ENCODE measurements at regions not wholly inside any gene's neighbourhood (a gene's known extent, or its start where the extent isn't known, plus 50 kb on each side); places are given as distances from the start of the nearest gene placed in this dataset.
"Not testable (repeated sequence)": the region's sequence is repeated elsewhere in the genome, so short reads cannot be mapped to it uniquely, and the experiment has no call there.

DNA sequence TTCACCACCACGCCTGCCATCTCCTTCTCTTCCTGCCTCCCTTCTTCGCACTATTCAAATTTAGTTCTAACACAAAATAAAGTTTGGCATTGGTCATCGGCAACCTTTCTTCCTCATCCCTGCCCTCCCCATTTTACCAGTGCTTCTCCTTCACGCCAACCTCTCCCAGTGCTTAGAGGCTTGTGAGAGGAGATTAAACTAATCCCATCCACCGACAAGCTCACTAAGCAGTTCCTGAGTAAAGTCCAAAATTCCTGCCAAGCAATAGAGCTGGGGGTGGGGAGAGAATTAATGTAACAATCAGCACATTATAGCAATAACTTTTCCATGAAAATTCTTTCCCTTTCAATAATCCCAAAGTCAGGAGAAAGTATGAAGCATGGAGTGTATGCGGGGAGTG, 157.4 kb upstream of the GMNC start:
- Histone ChIP-seq H3K36me3 (replicated peaks in 1 of 2; ENCODE audit: insufficient read depth in 1 of 2, low read depth in 2 of 2) (no peaks in the 10 kb centered on the region), H3K9me3 (no peaks in the 10 kb centered on the region), H3K4me3 (no peak overlapping the region), H3K27me3 (no peaks in the 10 kb centered on the region), H3K4me1 (no peaks in the 10 kb centered on the region), H3K27ac (no peak overlapping the region)
- DNase-seq, result no peak
- no peak for ATAC-seq
- no peak for TF ChIP-seq POLR2A (IDR thresholded peaks at IDR 0.05)
- TF ChIP-seq, protein P1, sequence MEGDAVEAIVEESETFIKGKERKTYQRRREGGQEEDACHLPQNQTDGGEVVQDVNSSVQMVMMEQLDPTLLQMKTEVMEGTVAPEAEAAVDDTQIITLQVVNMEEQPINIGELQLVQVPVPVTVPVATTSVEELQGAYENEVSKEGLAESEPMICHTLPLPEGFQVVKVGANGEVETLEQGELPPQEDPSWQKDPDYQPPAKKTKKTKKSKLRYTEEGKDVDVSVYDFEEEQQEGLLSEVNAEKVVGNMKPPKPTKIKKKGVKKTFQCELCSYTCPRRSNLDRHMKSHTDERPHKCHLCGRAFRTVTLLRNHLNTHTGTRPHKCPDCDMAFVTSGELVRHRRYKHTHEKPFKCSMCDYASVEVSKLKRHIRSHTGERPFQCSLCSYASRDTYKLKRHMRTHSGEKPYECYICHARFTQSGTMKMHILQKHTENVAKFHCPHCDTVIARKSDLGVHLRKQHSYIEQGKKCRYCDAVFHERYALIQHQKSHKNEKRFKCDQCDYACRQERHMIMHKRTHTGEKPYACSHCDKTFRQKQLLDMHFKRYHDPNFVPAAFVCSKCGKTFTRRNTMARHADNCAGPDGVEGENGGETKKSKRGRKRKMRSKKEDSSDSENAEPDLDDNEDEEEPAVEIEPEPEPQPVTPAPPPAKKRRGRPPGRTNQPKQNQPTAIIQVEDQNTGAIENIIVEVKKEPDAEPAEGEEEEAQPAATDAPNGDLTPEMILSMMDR (IDR thresholded peaks at IDR 0.05), result no peak
- intact Hi-C loops (cut with DNase I), result no loop called here
- 75 to 77% methylated on average over 6 of the region's 6 CpGs for WGBS, 2 donors

GRCh38 chr3:191015960-191016359, 153.5 kb upstream of the GMNC start:
- ATAC-seq; intact Hi-C loops (cut with DNase I); H3K4me3 ChIP-seq; H3K27me3 ChIP-seq; H3K4me1 ChIP-seq; H3K27ac ChIP-seq; DNase-seq; H3K9me3 ChIP-seq; H3K36me3 ChIP-seq (replicated peaks in 1 of 2; ENCODE audit: insufficient read depth in 1 of 2, low read depth in 2 of 2): not testable (repeated sequence)
- WGBS, 2 donors, result 60 to 66% methylated on average over 5 to 6 of the region's 6 CpGs

- TF ChIP-seq, protein P1 (IDR thresholded peaks at IDR 0.05), result no peak
- no peak for TF ChIP-seq POLR2A (IDR thresholded peaks at IDR 0.05)
- no peak overlapping the region for H3K4me3 ChIP-seq
- no peaks in the 10 kb centered on the region for H3K36me3 ChIP-seq (replicated peaks in 1 of 2; ENCODE audit: insufficient read depth in 1 of 2, low read depth in 2 of 2)
- H3K27ac ChIP-seq, result no peak overlapping the region
- no peaks in the 10 kb centered on the region for H3K9me3 ChIP-seq
- no peak for DNase-seq
- H3K27me3 ChIP-seq, result no peaks in the 10 kb centered on the region
- 50 to 69% methylated on average over 1 of the region's 1 CpG for WGBS, 2 donors
- no peaks in the 10 kb centered on the region for H3K4me1 ChIP-seq
- intact Hi-C loops (cut with DNase I), result no loop called here
- no peak for ATAC-seq
Observed at GRCh38 chr3:191008074-191008473, 145.6 kb upstream of the GMNC start.

DNA sequence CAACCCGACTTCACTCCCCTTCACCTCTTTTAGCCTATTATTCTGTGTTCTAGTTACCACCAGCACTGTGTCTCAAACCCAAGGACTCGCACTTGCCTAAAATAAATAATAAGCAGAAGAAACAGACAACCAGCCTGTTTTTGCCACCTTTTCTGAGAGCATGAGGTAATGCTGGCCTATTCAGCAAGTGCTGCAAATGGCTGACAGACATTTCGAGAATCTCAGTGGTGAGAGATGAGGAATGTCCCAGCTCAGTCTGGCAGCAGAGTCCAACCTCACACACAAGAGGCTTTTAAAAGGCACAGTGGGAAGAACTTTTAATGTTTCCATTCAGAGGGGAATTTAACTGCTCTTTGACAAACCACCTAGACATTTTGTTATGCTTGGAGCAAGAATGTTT, 143.3 kb upstream of the GMNC start:
- Histone ChIP-seq H3K4me3 (no peak overlapping the region), H3K4me1 (no peaks in the 10 kb centered on the region), H3K27ac (no peak overlapping the region), H3K9me3 (no peaks in the 10 kb centered on the region), H3K36me3 (replicated peaks in 1 of 2; ENCODE audit: insufficient read depth in 1 of 2, low read depth in 2 of 2) (no peaks in the 10 kb centered on the region), H3K27me3 (no peaks in the 10 kb centered on the region)
- 54 to 55% methylated on average over 3 of the region's 3 CpGs for WGBS, 2 donors
- ATAC-seq (no peak), DNase-seq (no peak)
- intact Hi-C loops (cut with DNase I), result no loop called here
- TF ChIP-seq POLR2A (IDR thresholded peaks at IDR 0.05), result no peak
- TF ChIP-seq, protein P1 (IDR thresholded peaks at IDR 0.05), result no peak

- 45 to 51% methylated on average over 5 of the region's 5 CpGs for WGBS, 2 donors
- TF ChIP-seq, protein P1 (IDR thresholded peaks at IDR 0.05), result no peak
- TF ChIP-seq POLR2A (IDR thresholded peaks at IDR 0.05), result no peak
- Histone ChIP-seq H3K9me3 (no peaks in the 10 kb centered on the region), H3K36me3 (replicated peaks in 1 of 2; ENCODE audit: insufficient read depth in 1 of 2, low read depth in 2 of 2) (no peaks in the 10 kb centered on the region), H3K4me1 (no peaks in the 10 kb centered on the region), H3K27ac (no peak overlapping the region), H3K27me3 (no peaks in the 10 kb centered on the region), H3K4me3 (no peak overlapping the region)
- intact Hi-C loops (cut with DNase I), result no loop called here
- no peak for ATAC-seq
- DNase-seq, result no peak
Observed at GRCh38 chr3:191003742-191004141, 141.2 kb upstream of the GMNC start.
